HUES64 (cell line): ENCODE measurements at regions not wholly inside any gene's neighbourhood (a gene's known extent, or its start where the extent isn't known, plus 50 kb on each side); places are given as distances from the start of the nearest gene placed in this dataset.

Experiments used
- H3K27ac ChIP-seq: 2 replicates; pipeline ENCODE4 v1.7.0; 2013; ENCODE audit warnings: low read depth, low read length, inconsistent platforms
- H3K27me3 ChIP-seq: 2 replicates; pipeline ENCODE4 v1.6.1; 2013; ENCODE audit warnings: mild to moderate bottlenecking, low read length; ENCODE audit not compliant: insufficient read depth
- H3K36me3 ChIP-seq: 2 replicates; pipeline ENCODE4 v1.6.1; 2013; ENCODE audit warnings: mild to moderate bottlenecking, low read length; ENCODE audit not compliant: insufficient read depth
- H3K4me1 ChIP-seq: 2 replicates; pipeline ENCODE4 v1.6.1; 2013; ENCODE audit warnings: mild to moderate bottlenecking, low read length, moderate library complexity; ENCODE audit not compliant: insufficient read depth
- H3K4me3 ChIP-seq: 2 replicates; pipeline ENCODE4 v1.5.1; 2013; ENCODE audit warnings: mild to moderate bottlenecking, low read length, moderate library complexity
- H3K9ac ChIP-seq: 2 replicates; pipeline ENCODE4 v1.6.1; 2013; ENCODE audit warnings: mild to moderate bottlenecking, low read depth, low read length
- H3K9me3 ChIP-seq: 2 replicates; pipeline ENCODE4 v1.6.1; 2013; ENCODE audit warnings: low read depth, low read length; ENCODE audit not compliant: insufficient read depth
- WGBS: fragments of 150-250, 120-280 bp; methylation state at CpG from one replicate; pipeline ENCODE4 v1.1.7; 2013; ENCODE audit warnings: missing lambda C conversion rate; 5-methylcytosine and 5-hydroxymethylcytosine counted together

GRCh38 chr12:126545411-126545810, 1480.2 kb downstream of the AACS start:
- H3K27me3 ChIP-seq = no peaks in the 10 kb centered on the region
- no peak overlapping the region for H3K4me3 ChIP-seq
- H3K36me3 ChIP-seq = no peaks in the 10 kb centered on the region
- no peak overlapping the region for H3K27ac ChIP-seq
- H3K9me3 ChIP-seq = no peaks in the 10 kb centered on the region
- 100% methylated on average over 1 of the region's 4 CpGs for WGBS
- H3K9ac ChIP-seq = no peak overlapping the region
- peaks cover 13% of the 10 kb centered on the region for H3K4me1 ChIP-seq

GRCh38 chr12:126547905-126548304, 1482.7 kb downstream of the AACS start:
- Histone ChIP-seq H3K9ac (no peak overlapping the region), H3K4me3 (no peak overlapping the region), H3K27me3 (no peaks in the 10 kb centered on the region), H3K4me1 (peaks cover 13% of the 10 kb centered on the region), H3K27ac (no peak overlapping the region), H3K36me3 (no peaks in the 10 kb centered on the region), H3K9me3 (no peaks in the 10 kb centered on the region)
- WGBS = 78% methylated on average over 10 of the region's 10 CpGs

GRCh38 chr12:126551869-126552268, 1486.6 kb downstream of the AACS start:
- H3K36me3 ChIP-seq = no peaks in the 10 kb centered on the region
- 86% methylated on average over 4 of the region's 4 CpGs for WGBS
- H3K9me3 ChIP-seq = no peaks in the 10 kb centered on the region
- no peak overlapping the region for H3K4me3 ChIP-seq
- no peak overlapping the region for H3K9ac ChIP-seq
- no peaks in the 10 kb centered on the region for H3K27me3 ChIP-seq
- H3K4me1 ChIP-seq = peaks cover 23% of the 10 kb centered on the region
- no peak overlapping the region for H3K27ac ChIP-seq

GRCh38 chr12:126554625-126555024, 1489.4 kb downstream of the AACS start:
- no peak overlapping the region for H3K9ac ChIP-seq
- peaks cover 16% of the 10 kb centered on the region for H3K4me1 ChIP-seq
- no peak overlapping the region for H3K4me3 ChIP-seq
- H3K27me3 ChIP-seq = no peaks in the 10 kb centered on the region
- no peaks in the 10 kb centered on the region for H3K9me3 ChIP-seq
- H3K27ac ChIP-seq = peak overlapping the region; percentile 49; the same call in 1 of the 2 replicates
- H3K36me3 ChIP-seq = no peaks in the 10 kb centered on the region
- WGBS = 12% methylated on average over 5 of the region's 7 CpGs

GRCh38 chr12:126557659-126558058, 1492.4 kb downstream of the AACS start:
- peaks cover 10% of the 10 kb centered on the region; the same call in 1 of the 2 replicates for H3K4me1 ChIP-seq
- H3K9me3 ChIP-seq = no peaks in the 10 kb centered on the region
- H3K36me3 ChIP-seq = no peaks in the 10 kb centered on the region
- no peak overlapping the region for H3K9ac ChIP-seq
- no peak overlapping the region for H3K4me3 ChIP-seq
- no peaks in the 10 kb centered on the region for H3K27me3 ChIP-seq
- no peak overlapping the region for H3K27ac ChIP-seq
- 99% methylated on average over 5 of the region's 5 CpGs for WGBS

- Histone ChIP-seq H3K9me3 (no peaks in the 10 kb centered on the region), H3K4me1 (peaks cover 10% of the 10 kb centered on the region; the same call in 1 of the 2 replicates), H3K9ac (no peak overlapping the region), H3K36me3 (no peaks in the 10 kb centered on the region), H3K27me3 (no peaks in the 10 kb centered on the region), H3K4me3 (no peak overlapping the region), H3K27ac (no peak overlapping the region)
- 91% methylated on average over 2 of the region's 2 CpGs for WGBS
Observed at GRCh38 chr12:126558219-126558618, 1493.0 kb downstream of the AACS start.

GRCh38 chr12:126558810-126559209, 1493.6 kb downstream of the AACS start:
- no peak overlapping the region for H3K27ac ChIP-seq
- H3K4me1 ChIP-seq = peaks cover 10% of the 10 kb centered on the region; the same call in 1 of the 2 replicates
- no peak overlapping the region for H3K4me3 ChIP-seq
- no peaks in the 10 kb centered on the region for H3K36me3 ChIP-seq
- H3K27me3 ChIP-seq = no peaks in the 10 kb centered on the region
- WGBS = 89% methylated on average over 3 of the region's 3 CpGs
- no peak overlapping the region for H3K9ac ChIP-seq
- no peaks in the 10 kb centered on the region for H3K9me3 ChIP-seq

- Histone ChIP-seq H3K9ac (no peak overlapping the region), H3K9me3 (peaks cover 9% of the 10 kb centered on the region; the same call in 1 of the 2 replicates), H3K36me3 (no peaks in the 10 kb centered on the region), H3K4me1 (no peaks in the 10 kb centered on the region), H3K27me3 (no peaks in the 10 kb centered on the region), H3K27ac (no peak overlapping the region), H3K4me3 (no peak overlapping the region)
- 91% methylated on average over 18 of the region's 18 CpGs for WGBS
Observed at GRCh38 chr12:126567016-126567415, 1501.8 kb downstream of the AACS start.

GRCh38 chr12:126569706-126570105, 1504.5 kb downstream of the AACS start:
- H3K27me3 ChIP-seq = no peaks in the 10 kb centered on the region
- peaks cover 9% of the 10 kb centered on the region; the same call in 1 of the 2 replicates for H3K9me3 ChIP-seq
- H3K27ac ChIP-seq = no peak overlapping the region
- H3K9ac ChIP-seq = no peak overlapping the region
- no peaks in the 10 kb centered on the region for H3K36me3 ChIP-seq
- WGBS = 94% methylated on average over 5 of the region's 5 CpGs
- no peak overlapping the region for H3K4me3 ChIP-seq
- no peaks in the 10 kb centered on the region for H3K4me1 ChIP-seq

GRCh38 chr12:126570566-126570965, 1505.3 kb downstream of the AACS start:
- 95% methylated on average over 2 of the region's 3 CpGs for WGBS
- H3K9me3 ChIP-seq = peaks cover 9% of the 10 kb centered on the region; the same call in 1 of the 2 replicates
- no peaks in the 10 kb centered on the region for H3K4me1 ChIP-seq
- H3K27ac ChIP-seq = no peak overlapping the region
- no peaks in the 10 kb centered on the region for H3K27me3 ChIP-seq
- H3K4me3 ChIP-seq = no peak overlapping the region
- no peaks in the 10 kb centered on the region for H3K36me3 ChIP-seq
- no peak overlapping the region for H3K9ac ChIP-seq

- H3K9me3 ChIP-seq = peaks cover under 1% of the 10 kb centered on the region; the same call in 1 of the 2 replicates
- no peaks in the 10 kb centered on the region for H3K27me3 ChIP-seq
Observed at GRCh38 chr12:126572170-126572569, 1506.9 kb downstream of the AACS start.

GRCh38 chr12:126581655-126582054, 1516.4 kb downstream of the AACS start:
- Histone ChIP-seq H3K9ac (no peak overlapping the region), H3K36me3 (no peaks in the 10 kb centered on the region), H3K27me3 (no peaks in the 10 kb centered on the region), H3K4me1 (no peaks in the 10 kb centered on the region), H3K27ac (no peak overlapping the region), H3K4me3 (no peak overlapping the region), H3K9me3 (no peaks in the 10 kb centered on the region)

More at GRCh38 chr12:126572170-126572569, 1506.9 kb downstream of the AACS start:
- Histone ChIP-seq H3K36me3 (no peaks in the 10 kb centered on the region), H3K9ac (no peak overlapping the region), H3K4me1 (no peaks in the 10 kb centered on the region), H3K27ac (no peak overlapping the region), H3K4me3 (no peak overlapping the region)
